NCI-H128 (cell line): ENCODE measurements at regions not wholly inside any gene's neighbourhood (a gene's known extent, or its start where the extent isn't known, plus 50 kb on each side); places are given as distances from the start of the nearest gene placed in this dataset.

Source experiments
- DNase-seq: peaks from one replicate; lab custom pipeline; 2025; ENCODE audit not compliant: unreplicated experiment; lab: John Stamatoyannopoulos, UW

- no peak for DNase-seq
Measured at GRCh38 chr1:106688446-106688845, 368.0 kb upstream of the PRMT6 start.

- DNase-seq, result no peak
Measured at GRCh38 chr1:106698660-106699059, 357.8 kb upstream of the PRMT6 start.

DNA sequence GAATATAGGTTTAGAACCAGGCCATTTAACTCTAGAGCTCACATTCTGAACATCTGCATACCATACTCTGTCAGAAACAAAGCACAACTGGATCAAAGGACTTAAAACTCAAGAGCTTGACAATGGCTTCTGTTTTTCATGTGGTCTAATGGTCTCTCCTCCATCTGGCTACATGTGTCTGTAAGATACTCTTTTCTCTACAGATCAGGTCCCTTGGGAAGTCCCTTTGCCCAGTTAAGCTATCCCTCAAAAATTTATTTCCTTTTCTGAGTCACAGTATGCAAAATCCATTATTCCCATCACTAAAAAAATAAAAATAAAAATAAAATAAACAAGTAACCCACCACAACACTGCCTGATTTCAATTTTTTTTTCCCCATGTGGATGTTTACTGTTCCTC is 357.0 kb upstream of the PRMT6 start:
- no peak for DNase-seq

GRCh38 chr1:106700211-106700610 is 356.3 kb upstream of the PRMT6 start:
- DNase-seq, result no peak

DNA sequence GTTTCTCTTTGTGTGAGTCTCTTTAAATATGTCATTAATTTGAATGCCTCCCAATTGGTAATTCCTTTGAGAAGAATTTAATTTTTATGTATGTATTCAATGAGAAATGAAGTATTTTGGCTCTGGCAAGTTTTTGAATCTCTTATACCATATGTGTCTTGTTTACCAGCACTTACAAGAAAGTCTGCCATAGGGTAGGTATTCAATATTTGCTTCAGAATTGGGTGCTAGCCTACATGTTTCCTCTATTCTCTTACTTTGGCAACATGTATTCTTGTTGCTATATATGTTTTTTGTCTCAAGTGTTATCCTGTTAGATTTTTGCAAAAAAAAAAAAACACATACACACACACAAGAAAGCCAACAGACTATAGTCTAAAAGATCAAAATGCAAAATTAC is 350.5 kb upstream of the PRMT6 start:
- DNase-seq, result no peak

DNA sequence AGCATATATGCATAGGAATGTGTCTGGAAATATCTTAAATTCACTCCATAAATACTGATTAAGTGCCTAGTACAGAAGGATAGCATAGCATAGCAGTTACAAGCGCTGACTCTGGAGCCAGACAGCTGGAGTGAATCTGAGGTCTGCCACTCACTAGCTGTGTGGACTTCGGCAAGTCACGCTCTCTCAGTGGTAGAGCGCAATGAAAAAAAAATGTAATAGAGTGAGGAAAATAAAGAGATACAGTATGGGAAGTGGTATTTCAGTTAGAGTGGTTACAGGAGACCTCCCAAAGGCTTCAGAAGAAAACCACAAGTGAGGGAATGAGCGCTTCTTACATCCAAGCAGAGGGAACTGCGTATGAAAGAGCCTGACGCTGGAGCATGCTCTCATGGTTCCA is 338.9 kb upstream of the PRMT6 start:
- no peak for DNase-seq

DNA sequence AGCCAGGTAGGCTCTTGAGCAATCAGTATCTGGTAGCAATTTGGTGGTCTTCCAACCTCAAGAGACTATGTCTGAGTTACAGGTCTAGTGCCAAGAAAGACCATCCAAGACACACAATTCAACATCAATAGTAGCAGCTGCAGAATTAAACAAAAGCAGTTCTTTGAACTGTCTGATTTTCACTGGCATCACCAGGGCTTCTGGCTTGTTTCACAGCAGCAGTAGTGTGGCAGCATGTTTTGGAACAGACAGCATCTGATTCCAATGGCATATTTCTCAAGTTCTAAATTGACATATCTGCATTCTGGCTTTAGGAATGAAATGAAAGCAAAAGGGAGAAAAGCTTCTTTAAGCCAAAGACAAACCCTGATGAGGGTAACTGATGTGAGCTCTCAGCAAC is 334.7 kb upstream of the PRMT6 start:
- no peak for DNase-seq

DNA sequence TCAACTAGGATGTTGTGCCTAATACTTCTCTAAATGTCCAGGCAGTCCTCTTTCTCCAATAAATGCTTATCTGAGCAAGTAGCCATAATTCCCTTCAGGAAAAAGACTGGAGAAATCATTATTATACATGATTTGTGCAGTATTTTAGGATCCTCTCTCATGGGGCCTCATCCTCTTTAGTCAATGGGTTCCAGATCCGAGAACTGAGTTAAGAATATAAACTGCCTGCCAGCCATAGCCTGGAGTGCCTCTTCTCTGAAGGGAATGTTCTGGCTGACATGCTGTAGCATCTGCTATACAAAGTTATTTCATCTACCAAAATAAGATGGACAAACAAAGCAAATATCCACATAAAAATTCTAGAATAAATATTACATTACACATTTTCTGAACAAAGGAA is 334.0 kb upstream of the PRMT6 start:
- no peak for DNase-seq

DNA sequence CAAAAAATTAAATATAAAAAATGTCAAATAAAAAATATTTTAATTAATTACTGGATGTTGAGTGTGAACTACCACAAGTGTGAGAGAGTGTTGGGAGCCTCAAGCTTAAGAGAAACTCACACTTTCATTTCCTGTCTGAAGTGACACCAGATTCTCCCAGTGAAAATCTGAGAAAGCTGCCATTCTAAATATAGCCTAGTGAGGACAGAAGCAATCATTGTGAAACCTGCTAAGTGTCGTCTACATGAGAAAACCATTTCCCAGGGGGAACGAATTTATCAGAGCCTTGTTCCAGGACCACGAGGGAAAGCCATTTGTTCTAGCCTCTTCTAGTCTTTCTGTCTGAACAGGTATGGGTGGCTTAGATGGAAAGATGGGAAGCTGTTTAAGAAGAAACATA is 329.3 kb upstream of the PRMT6 start:
- no peak for DNase-seq

- DNase-seq, result no peak
Measured at GRCh38 chr1:106746448-106747085, 309.9 kb upstream of the PRMT6 start.

GRCh38 chr1:106747232-106747631 is 309.2 kb upstream of the PRMT6 start:
- DNase-seq, result no peak

- DNase-seq, result no peak
Measured at GRCh38 chr1:106747791-106748190, 308.7 kb upstream of the PRMT6 start.

GRCh38 chr1:106748606-106749005 is 307.9 kb upstream of the PRMT6 start:
- no peak for DNase-seq

GRCh38 chr1:106749491-106749890 is 307.0 kb upstream of the PRMT6 start:
- DNase-seq, result no peak

DNA sequence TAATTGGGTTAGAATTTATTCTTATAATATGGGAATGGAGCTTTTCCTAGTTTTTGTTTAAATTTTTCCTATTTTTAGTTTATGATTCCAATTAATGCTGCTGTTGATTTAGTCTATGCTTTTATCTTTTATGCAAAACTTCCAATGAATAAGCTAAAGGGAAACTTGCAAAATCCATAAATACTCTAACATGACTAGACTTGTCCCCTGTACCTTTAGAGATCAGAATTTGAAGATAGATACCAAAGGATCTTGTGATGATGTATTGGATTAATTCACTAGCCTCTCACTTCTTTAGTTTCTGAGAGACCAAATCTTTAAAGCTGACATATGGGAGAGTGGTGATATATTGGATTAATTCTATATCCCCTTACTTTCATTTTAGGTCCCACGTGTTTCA is 306.6 kb upstream of the PRMT6 start:
- no peak for DNase-seq

GRCh38 chr1:106751002-106751401 is 305.5 kb upstream of the PRMT6 start:
- no peak for DNase-seq

DNA sequence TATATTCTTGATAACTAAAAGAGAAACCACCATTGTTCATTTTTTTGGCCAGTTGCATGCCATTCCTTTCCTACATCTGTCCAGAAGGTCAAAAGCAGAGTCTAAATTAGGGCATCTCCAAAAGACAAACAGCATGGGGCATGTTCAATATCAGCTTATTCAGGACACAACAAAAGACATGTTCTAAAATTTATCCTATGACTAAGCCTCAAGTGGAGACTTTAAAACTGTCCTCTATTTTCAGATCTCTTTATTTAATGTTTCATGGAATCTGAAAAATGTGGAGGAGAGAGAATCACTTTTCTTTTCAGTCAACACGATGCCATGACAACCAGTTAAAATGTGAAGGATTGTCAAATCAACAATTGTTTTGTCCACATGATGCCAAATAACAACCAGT is 303.4 kb upstream of the PRMT6 start:
- no peak for DNase-seq

DNA sequence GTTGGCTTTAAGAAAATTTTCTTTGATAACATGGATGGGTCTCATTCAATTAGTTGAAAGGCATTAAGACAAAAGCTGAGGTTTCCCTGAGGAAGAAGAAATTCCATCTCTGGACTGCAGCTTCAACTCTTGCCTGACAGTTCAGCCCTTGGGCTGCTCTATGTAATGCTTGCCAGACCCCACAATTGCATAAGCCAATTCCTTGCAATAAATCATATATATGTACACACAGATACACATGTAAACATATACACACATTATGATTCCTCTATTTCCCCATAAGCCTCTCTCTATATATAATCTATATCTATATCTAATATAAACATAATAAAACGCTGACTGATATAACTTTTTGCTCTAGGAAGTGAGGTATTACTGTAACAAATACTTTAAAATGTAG is 301.5 kb upstream of the PRMT6 start:
- DNase-seq, result no peak

GRCh38 chr1:106755682-106756406 is 300.6 kb upstream of the PRMT6 start:
- DNase-seq, result no peak

- no peak for DNase-seq
Measured at GRCh38 chr1:106756752-106757151, 299.7 kb upstream of the PRMT6 start.

- DNase-seq, result no peak
Measured at GRCh38 chr1:106768077-106768476, 288.4 kb upstream of the PRMT6 start.

DNA sequence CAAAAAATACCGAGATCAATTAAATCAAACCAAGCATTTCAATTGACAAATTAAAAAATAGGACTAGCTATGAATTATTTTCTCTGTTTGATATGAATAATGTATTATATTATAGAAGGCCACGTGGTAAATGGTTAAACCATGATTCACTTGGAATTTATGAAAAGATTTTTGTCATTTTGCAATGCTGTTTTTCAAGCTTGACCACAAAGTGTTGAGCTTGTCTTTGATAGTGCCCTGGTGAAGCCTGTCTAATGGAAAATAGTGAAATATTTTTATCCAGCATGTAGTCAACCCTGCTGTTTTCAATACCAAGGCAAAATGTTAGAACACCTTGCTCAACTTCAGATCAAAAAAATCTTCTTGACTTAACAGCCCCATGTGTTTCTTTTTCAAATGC is 288.0 kb upstream of the PRMT6 start:
- DNase-seq, result no peak

GRCh38 chr1:106773206-106773605 is 283.3 kb upstream of the PRMT6 start:
- DNase-seq, result no peak
